ENCODE measurements at regions not wholly inside any gene's neighbourhood (a gene's known extent, or its start where the extent isn't known, plus 50 kb on each side); places are given as distances from the start of the nearest gene placed in this dataset.

- no peak overlapping the region for H3K4me3 ChIP-seq (ENCODE audit: low read depth, low read length)
- DNase-seq (ENCODE audit: low read depth), result no peak
- TF ChIP-seq, protein P1, sequence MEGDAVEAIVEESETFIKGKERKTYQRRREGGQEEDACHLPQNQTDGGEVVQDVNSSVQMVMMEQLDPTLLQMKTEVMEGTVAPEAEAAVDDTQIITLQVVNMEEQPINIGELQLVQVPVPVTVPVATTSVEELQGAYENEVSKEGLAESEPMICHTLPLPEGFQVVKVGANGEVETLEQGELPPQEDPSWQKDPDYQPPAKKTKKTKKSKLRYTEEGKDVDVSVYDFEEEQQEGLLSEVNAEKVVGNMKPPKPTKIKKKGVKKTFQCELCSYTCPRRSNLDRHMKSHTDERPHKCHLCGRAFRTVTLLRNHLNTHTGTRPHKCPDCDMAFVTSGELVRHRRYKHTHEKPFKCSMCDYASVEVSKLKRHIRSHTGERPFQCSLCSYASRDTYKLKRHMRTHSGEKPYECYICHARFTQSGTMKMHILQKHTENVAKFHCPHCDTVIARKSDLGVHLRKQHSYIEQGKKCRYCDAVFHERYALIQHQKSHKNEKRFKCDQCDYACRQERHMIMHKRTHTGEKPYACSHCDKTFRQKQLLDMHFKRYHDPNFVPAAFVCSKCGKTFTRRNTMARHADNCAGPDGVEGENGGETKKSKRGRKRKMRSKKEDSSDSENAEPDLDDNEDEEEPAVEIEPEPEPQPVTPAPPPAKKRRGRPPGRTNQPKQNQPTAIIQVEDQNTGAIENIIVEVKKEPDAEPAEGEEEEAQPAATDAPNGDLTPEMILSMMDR (IDR thresholded peaks at IDR 0.05; ENCODE audit: low read depth, low read length, missing control alignments), result no peak
Measured at GRCh38 chr2:240309214-240309613, 126.2 kb upstream of the GPC1 start.

- no peak overlapping the region for H3K4me3 ChIP-seq (ENCODE audit: low read depth, low read length)
- no peak for DNase-seq (ENCODE audit: low read depth)
- TF ChIP-seq, protein P1 (IDR thresholded peaks at IDR 0.05; ENCODE audit: low read depth, low read length, missing control alignments), result no peak
Measured at GRCh38 chr2:240310201-240310600, 125.3 kb upstream of the GPC1 start.

DNA sequence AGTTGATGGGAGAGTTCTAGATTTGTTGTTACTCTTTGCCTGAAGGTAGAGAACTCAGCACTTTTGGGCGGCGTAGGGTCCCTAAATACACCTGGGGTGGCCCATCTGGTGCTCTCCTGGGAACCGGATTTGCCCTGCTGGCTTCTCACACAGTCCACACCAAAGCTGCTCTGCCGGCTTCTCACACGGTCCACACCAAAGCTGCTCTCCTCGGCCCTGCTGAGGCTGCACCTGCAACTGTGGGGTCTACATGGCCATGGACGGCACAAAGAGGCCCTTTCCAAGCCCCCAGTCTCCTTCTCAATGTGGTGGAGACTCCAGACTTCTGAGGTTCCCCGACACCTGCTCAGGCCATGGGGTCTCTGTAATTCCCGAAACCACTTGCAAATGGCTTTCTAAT is 124.8 kb upstream of the GPC1 start:
- no peak for DNase-seq (ENCODE audit: low read depth)
- TF ChIP-seq, protein P1 (IDR thresholded peaks at IDR 0.05; ENCODE audit: low read depth, low read length, missing control alignments), result no peak
- H3K4me3 ChIP-seq (ENCODE audit: low read depth, low read length), result no peak overlapping the region

DNA sequence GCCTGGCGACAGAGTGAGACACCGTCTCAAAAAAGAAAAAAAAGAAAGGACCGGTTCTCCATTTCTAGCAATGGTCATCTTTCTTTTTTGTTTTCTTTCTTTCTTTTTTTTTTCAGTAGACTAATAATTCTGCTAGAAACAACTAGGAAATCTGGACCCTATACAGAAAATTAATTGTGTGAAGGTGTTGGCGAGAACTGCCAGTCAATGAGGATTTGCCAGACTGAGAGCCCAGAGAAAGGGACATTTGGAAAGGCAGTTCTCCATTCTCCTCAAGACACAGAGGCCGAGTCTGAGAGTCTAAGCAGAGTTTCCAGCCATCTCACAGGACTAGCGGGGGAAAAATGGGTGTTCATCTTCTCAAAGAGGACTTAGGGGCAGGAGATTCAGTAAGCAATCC is 123.6 kb upstream of the GPC1 start:
- no peak for DNase-seq (ENCODE audit: low read depth)
- TF ChIP-seq, protein P1 (IDR thresholded peaks at IDR 0.05; ENCODE audit: low read depth, low read length, missing control alignments), result no peak
- no peak overlapping the region for H3K4me3 ChIP-seq (ENCODE audit: low read depth, low read length)

DNA sequence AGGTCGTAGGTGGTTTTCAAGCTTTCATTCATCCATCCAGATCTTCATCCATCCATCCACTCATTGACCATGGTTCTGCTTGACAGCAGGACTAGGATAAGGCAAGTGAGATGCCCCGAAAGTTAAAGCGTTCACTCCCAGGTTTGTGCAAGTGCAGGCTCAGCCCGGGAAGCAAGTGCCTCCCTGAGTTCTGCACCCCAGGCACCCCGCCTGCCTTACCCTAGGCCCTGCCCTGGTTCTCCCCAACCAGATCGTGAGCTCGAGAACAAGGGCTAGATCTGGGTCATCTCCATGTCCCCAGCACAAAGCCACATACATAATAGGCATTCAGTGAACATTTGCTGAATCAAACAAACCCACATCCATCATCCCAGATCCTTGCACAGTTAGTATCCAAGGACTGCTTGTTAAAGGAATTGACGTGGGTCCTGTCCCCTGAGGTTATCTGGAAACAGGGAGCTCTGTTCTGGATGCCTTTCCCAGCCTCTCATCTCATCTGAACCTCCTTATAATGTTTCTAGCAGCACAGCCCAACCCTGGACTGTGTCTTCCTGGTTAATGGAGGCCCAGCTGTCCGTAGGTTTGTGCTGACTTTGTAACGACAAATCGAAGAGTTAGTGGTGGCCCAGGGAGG is 116.1 kb upstream of the GPC1 start:
- DNase-seq (ENCODE audit: low read depth), result no peak
- H3K4me3 ChIP-seq (ENCODE audit: low read depth, low read length), result no peak overlapping the region
- TF ChIP-seq, protein P1 (IDR thresholded peaks at IDR 0.05; ENCODE audit: low read depth, low read length, missing control alignments), result no peak

DNA sequence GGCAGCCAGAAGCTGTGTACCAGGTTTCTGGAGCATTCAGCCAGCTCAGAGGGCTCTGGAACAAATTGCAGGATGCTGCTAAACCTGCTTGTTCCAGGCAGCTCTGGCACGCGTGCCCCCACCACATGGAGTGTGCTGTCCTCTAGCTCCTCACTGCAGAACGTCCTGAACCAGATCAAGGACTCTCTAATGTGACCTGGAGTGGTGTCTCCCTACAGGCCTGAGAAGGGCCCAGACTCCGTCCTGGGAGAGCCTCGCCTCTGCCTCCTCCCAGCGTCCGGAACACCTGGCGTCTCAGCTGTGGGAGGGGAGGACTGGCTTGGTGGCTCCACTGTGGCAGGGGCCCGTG is 115.6 kb upstream of the GPC1 start:
- TF ChIP-seq, protein P1 (IDR thresholded peaks at IDR 0.05; ENCODE audit: low read depth, low read length, missing control alignments), result no peak
- DNase-seq (ENCODE audit: low read depth), result no peak
- H3K4me3 ChIP-seq (ENCODE audit: low read depth, low read length), result no peak overlapping the region
